OCI-LY3 (cell line): ENCODE measurements at regions not wholly inside any gene's neighbourhood (a gene's known extent, or its start where the extent isn't known, plus 50 kb on each side); places are given as distances from the start of the nearest gene placed in this dataset.

Experiments
- CTCF ChIP-seq: fragments of 200-600, 300-600 bp; sonication (generic); IDR thresholded peaks from 2 replicates; pipeline ENCODE4 v1.5.1; 2014; ENCODE audit warnings: antibody characterized with exemption, low read length, low read depth
- EZH2phosphoT487 ChIP-seq: fragments of 200-600 bp; shearing (Covaris generic); IDR thresholded peaks from 2 replicates; pipeline ENCODE4 v1.6.1; 2018; ENCODE audit warnings: antibody characterized with exemption, mixed run types, low read depth

- no peak for TF ChIP-seq CTCF
- TF ChIP-seq EZH2phosphoT487 = no peak
These were observed 96.9 kb upstream of the FSHR start for GRCh38 chr2:49251251-49251650.
